Endothelial cell of hepatic sinusoid (primary cell): ENCODE measurements at regions not wholly inside any gene's neighbourhood (a gene's known extent, or its start where the extent isn't known, plus 50 kb on each side); places are given as distances from the start of the nearest gene placed in this dataset.

Experiments used
- in situ Hi-C: cut with HindIII; loops from 2 replicates; pipeline ENCODE4 v1.10.0; 2017; ENCODE audit warnings: low sequenced_read_pairs

DNA sequence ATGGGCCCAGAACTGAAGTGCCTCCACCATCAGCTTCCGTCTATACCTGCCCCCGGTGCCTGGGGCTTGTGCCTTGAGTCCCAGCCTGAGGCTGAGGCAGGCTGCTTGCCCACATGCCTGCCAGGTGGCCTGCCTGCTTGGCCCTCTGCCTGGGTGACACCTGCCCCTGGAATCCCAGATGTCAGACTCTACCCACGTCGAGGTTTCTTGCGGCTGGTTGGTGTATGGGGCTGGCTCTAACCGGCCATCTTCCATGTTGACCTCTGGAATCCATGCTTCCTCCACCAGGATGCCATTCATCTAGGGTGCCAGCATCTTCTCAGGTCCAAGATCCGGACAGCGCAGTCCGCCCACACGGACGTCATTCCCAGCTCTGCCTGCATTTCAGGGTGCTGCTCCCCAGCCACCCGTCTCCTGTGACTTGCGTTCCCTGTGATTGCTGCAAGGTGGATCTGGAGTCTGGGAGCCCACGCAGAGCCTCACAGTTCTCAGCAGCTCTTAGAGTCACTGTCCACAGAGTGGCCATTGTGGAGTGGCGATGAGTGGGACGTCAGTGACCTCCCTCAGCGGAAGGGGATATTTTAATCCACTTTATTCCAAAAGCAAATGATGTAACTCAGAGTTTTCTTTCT is 298.1 kb downstream of the TCERG1L start:
- in situ Hi-C loops = no loop called here

DNA sequence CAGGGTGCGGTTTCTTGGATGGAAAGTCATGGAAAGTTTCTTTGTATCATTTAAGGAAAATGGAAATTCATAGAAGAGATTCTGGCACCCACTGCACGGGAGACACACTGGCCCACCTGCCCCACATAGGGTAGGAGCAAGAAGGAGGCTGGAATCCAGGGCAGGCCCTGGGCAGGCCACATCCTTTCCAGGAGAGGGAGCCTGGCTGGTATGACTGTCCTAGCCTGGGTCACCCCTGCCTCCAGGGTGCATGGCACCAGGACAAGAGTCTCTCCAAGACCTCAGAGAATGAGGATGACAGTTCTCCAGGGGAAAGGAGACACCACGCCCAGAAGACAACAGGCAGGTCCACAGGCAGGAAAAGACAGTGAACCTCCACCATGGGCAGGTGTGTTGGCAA is 297.2 kb downstream of the TCERG1L start:
- in situ Hi-C loops = no loop called here

DNA sequence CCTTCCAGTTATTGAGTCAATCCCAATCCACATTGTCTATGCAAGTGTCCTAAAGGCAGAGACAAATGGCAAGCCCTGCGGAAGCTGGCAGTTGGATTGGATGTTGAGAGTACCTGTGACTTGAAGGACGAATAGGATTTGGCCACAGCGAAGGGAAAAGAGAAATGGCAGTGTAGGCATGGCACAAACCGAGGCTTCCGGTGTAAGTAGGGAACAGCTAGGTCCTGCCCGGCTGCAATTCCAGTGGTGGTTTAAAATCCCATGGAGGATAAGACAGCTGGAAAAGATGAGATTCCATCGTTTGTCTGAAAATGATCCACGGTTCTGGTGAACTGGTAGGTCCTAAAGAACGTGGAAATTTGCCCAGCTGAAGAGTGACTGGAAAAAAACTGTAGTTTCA is 296.2 kb downstream of the TCERG1L start:
- in situ Hi-C loops = no loop called here

DNA sequence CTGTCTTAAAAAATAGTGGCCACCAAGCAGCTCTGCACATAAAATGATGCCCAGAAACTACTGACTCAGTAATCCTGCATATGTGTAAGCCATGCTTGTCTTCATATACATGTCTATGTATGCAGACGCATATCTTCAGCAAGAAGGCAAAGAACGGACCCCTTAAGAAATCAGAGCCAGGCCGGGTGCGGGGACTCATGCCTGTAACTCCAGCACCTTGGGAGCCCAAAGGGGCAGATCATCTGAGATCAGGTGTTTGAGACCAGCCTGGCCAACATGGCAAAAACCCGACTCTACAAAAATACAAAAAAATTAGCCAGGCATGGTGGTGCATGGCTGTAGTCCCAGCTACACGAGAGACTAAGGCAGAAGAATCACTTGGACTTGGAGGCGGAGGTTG is 295.0 kb downstream of the TCERG1L start:
- in situ Hi-C loops = no loop called here

DNA sequence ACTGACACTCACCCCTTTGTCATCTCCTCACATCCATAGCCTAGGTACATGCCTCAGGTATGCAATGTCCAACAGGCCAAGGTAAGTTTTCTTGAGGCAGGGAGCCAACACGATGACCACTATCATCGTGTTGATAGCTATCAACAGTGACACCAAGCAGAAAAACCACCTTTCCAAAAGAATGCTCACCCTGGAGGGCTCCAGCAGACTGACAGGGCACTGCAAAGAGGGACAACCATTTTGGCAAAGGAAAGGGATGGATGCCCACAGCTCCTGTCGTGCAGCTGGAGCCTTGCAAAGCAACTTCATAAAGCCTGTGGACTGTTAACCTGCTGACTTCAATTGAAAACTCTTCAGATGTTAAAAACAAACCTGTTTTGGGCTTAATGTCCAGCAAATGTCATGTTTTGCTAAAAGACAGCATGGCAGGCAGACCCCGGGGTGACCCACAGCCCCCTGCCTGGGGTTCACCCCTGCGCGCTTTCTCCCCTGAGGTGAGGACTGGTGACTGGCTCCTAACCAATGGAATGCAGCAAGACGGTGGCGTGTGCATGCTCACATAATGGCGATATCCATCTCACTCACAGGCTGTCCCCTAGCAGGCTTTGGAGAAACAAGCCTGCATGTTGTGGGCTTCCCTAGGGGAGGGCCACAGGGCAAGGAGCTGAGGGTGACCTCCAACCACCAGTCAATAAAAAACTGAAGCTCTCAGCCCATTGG is 293.8 kb downstream of the TCERG1L start:
- in situ Hi-C loops = no loop called here

DNA sequence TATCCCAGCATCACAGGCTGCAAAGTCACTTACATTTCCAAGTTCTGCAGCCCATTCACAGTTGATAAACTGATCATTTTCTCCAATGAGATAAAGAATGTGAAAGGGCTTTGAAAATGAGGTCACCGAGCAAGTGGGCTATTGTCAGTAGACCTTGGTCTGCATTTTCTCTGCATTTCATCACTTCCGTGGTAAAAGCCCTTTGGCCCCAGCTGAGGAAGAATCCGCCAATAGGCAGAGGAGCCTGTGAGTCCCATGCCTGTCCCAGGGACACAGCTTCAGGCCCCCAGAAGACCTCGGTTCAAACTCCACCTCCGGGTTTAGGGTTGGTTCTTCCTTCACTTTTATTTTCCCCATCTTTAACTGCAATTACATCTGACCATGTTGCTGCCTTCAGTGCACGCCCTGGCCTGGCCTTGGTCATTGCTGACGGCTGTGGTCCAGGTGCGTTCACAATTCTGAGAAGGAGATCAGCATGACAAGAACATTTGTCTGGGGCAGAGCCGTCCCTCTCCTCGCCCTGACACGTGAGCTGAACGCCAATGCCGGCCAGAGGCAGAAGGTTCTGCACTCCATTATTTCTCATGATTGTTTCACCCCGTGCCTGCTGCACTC is 292.5 kb downstream of the TCERG1L start:
- in situ Hi-C loops = no loop called here

DNA sequence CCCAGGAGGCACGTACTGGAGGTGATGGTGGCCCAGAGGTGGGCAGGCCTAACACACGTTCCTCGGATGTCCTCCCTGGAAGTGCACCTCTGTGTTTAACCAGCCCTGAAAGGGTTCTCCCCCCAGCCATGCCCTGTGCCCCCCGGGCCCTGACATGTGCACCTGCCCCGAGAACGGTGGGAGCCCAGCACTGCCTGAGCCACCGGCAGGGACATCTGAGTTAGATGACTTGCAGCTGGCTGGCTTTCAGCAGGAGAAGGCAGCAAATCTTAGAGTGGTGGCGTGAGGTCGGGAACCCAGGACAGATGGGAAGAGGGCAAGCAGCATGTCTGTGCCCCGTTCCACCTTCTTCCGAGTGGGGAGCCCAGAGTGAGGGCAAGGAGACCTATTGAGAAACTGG is 291.8 kb downstream of the TCERG1L start:
- in situ Hi-C loops = no loop called here

DNA sequence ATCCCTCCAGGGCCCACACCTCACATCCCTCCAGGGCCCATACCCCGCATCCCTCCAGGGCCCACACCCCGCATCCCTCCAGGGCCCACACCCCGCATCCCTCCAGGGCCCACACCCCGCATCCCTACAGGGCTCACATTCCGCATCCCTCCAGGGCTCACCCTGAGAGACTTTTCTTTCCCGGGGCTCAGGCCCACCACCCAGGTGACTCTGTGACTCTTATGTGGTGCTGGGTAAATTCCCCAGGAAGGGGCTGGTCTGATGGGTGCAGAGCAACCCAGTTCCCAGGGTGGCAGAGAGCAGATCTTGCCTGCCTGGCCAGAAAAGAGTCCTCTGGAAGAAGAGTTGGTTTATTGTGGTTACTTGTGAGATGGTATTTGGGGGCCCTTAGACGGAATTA is 290.7 kb downstream of the TCERG1L start:
- in situ Hi-C loops = no loop called here

DNA sequence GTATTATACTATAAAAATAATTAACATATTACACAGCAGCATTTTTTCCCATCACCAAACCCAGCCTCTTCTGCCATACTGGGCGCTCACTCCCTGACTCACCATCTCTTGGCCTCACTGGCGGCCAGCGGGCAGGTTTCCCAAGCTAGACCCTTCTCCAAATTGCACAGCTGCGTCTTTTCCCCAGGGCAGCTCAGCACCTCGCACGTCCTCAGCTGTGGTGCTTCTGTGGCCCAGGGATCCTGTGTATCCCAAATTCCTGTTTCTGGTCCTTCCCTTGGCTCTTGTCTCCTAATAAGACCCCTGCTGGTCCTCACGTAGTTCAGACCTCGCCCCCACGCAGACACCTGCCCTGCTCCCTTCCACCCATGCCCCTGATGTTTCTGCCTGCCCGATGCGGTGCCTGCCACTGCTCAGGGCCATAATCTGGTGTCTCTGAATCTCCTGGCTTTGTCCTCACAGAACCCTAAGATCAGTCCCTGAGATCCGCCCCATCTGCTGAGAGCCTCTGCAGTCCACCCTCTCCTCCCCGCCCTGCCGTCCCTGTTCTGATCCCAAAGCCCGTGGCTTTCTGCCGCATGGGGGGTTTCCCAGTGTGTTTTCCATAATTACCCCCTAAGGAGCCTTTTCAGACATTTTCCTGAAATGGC is 290.1 kb downstream of the TCERG1L start:
- in situ Hi-C loops = no loop called here

DNA sequence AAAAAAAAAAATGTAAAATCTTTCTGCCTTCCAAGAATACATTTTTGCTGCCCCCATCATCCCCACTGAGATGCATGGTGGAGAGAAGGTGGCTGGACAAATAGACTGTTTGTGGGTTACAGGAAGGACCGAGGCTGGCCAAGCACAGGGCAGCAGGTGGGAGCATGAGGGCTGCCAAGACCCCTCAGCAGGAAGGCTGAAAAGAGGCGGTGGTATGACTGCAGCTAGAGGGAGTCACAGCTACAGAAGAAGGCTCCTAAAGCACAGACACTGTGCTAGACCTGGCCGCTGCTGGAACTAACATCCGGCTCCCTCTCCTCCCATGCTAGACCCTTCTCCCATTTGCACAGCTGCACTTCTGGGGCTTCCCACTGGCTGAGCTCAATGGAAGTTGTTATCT is 289.6 kb downstream of the TCERG1L start:
- in situ Hi-C loops = no loop called here

DNA sequence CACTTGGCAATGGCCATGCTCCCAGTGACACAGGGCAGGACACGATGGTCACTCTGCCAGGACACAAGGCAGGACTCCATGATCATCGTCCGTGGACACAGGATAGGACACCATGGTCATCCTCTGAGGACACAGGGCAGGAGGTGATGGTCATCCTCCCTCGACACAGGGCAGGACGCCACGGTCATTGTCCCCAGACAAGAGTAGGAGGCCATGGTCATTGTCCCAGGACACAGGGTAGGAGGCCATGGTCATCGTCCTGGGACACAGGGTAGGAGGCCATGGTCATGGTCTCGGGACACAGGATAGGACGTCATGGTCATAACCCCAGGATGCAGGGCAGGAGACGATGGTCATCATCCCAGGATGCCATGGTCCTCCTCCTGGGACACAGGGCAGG is 289.2 kb downstream of the TCERG1L start:
- in situ Hi-C loops = no loop called here

DNA sequence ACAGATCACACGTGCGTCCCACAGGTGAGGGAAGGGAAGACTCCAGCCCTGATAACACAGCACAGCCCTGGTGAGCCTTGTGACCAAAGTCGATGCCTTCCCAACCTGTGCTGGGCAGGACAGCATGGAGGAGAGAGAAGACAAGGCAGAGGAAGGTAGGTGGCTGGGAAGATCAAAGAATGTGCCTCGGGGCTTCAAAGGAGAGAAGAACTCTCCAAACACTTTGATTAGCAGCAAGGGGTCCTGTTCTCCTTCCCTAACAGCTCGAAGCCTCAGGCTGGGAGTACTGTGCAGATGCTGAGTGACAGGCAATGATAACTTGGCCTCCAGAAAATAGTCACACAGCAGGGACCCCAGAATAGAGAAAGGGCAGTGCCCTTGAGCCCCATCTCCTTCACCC is 288.5 kb downstream of the TCERG1L start:
- in situ Hi-C loops = no loop called here

DNA sequence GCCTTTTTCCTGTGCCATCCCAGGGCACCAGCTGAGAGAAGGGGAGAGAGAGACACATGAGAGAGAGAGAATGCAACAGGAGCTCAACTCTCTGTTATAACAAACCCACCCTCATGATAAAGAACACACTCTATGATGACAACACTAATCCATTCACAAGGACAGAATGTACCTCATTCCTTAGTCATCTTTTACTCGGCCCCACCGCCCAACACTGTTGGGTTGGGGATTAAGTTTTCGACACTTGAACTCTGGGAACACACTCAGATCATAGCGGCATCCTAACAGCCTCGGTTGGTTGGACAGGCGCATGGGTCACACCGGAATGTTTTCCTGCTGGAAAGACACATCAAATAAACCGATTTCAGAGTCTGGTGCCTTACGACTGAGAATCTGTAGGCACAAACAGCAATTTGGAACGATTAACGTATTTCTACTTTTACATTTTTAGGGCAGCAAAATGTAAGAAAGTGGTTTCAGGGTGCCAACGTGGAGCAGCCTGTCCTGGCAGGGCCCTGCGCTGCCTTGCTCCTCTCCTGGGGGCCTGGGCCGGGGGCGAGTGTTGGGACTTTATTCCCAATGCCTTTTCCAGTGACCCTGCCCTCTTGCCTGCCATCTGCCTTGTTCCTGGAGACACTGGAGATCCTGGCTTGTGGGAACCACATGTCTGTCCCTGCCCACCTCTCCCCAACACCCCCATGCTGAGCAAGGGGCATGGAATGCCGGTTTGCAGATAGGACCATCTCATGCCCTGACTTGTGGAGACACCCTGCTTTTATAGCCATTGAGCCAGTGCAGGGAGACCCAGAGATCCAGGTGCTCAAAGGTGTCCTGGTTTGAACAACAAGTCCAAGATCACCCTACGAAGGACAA is 287.0 kb downstream of the TCERG1L start:
- in situ Hi-C loops = loop anchor here (5.0 kb wide), 1 partner anchor 87 kb away; no protein-coding TSS in a partner anchor

DNA sequence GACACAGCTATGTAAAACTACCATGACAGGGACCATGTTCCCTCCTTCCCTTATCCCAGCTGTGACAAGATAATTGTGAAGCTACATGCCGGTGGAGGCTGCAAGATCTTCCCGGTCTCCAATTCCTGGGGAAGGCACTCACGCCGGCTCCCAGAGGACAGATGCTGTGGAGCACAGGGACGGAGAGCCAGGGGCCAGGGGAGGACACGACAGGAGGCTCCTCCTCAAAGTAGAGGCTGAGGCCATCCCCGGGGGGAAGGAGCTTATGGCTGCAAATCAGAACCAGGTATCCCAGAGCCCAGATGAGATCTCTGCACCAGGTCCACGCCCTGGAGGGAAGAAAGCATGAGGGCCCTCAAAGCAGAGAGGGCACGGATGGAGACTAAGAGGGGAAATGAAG is 286.2 kb downstream of the TCERG1L start:
- in situ Hi-C loops = loop anchor here (5.0 kb wide), 1 partner anchor 88 kb away; no protein-coding TSS in a partner anchor

DNA sequence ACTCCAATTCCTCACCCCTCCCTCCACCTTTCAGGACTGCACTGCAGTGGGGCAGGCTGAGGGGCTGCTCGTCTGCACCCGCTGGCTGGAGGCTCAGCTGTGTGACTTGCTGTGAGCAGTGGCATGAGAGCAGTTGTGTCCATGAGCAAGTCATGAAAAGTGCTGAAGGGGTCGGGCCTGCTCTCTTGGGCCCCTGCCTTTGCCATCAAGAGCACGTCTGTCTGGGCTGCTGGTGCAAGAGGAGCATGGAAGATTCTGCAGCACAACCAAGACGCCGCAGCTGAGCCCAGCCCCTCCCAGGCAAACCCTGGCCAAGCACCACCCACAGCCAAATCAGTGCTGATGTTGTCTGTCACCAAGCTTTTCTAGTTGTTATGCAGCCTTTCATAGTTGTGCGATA is 284.3 kb downstream of the TCERG1L start:
- in situ Hi-C loops = loop anchor here (5.0 kb wide), 1 partner anchor 90 kb away; no protein-coding TSS in a partner anchor

DNA sequence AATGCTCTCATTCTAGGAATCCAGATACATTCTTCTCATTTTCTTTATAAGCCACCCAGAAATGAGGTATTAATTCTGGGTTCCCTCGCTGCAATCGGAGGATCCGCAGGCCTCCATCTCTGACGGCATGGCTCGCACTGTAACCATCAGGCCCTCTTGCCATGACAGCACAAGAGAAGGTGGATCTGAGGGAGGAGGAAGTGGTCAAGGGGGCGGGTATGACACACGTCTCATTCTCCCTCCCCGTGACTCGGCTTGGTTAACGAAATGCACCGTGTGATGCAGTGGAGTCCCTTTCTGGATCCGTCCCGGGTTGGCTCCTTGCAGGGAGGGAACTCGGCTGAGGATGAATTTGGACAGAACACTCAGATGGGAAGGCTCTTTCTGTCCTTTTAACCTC is 280.2 kb downstream of the TCERG1L start:
- in situ Hi-C loops = no loop called here

DNA sequence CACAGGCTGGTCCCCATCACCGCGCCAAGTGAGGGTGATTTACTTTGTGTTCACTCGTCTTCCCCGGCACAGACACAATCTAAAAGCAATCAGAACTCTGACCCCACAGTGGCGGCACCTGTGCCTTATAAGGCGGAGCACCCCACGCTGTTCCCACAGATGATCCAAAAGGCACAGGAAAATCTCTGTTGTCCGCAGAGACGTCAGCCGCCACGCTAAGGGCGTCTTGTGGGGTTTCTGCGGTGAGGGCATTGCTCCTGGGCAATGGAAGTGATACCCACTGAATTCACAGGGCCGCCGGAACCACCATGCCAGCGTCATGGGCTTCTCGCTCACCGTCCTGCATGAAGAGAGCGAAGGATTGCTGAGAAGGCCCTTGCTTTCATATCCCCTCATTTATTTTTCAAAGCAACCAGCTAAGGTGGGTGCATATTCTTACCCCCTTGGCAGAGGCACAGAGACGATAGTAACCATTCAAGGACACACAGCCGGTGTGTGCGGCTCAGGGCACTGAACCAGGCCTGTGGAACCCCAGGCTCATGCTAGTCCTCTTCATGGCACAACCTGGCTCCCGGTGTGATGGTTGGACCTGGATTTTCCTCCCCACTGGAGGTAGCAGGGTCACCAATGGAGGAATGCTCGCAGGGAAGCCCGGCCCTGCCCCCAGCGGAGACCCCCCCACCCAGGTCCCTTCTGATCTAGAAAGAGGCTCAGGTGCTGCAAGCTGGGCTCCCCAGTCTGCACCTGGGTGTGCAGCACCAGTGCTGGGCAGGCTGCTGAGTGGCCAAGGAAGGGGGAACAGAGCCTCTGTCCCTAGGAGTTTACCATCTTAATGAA is 279.0 kb downstream of the TCERG1L start:
- in situ Hi-C loops = no loop called here

DNA sequence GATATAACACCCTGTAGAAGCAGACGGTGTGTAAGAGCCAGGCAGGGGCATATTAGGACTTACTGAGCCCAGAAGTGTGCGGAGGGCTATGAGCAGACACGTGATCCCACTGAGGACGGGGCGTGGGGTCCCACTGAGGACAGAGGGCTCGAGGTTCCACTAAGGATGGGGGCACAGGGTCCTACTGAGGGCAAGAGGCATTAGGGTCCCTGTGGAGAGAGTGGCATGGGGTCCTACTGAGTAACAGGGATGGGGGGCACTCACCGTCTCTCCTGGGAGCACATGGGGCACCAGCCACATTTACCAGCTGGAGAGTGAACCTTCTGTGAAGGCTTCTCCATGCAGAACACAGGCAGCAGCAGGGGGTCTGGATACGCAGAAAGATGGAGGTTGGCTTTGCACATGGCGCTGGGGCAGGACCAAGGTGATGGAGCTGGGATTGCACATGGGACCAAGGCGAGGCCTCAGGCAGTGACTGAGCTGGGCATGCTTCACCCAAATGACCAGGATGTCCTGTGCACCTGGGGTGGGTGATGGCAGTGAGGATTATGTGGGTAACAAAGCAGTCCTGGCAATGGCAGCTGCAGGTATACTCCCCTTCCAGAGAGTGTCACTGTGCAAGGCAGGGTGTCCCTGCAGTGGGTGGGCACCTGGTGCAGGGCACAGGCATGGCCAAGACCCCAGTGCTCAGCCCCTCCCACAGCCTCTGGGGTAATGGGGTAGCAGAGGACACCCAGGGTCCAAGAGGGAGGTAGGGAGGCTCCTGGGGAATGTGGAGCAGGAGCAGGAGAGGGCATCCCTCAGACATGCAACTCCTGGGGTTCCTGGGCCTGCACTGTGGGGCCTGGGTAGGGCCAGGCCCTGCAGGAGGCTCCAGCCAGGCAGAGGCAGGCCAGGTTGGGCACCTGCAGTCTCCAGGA is 278.1 kb downstream of the TCERG1L start:
- in situ Hi-C loops = no loop called here

DNA sequence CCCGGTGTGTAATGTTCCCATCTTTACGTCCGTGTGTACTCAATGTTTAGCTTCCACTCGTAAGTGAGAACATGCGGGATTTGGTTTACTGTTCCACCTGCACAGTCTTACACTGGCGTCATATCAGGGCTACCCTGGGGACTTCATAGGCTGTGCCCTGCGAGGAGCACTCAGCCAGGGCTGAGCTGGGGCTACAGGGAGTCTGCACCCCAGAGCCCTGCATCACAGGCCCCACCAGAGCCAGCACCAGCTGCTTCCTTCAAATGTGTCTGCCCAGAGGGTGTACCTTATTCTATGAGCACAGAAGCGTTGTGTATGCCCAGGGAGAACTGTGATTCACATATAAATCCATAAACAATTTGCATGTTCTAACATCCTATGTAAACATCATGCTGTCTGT is 277.1 kb downstream of the TCERG1L start:
- in situ Hi-C loops = no loop called here
